H9 (cell line): ENCODE measurements at regions not wholly inside any gene's neighbourhood (a gene's known extent, or its start where the extent isn't known, plus 50 kb on each side); places are given as distances from the start of the nearest gene placed in this dataset.
"Not testable (repeated sequence)": the region's sequence is repeated elsewhere in the genome, so short reads cannot be mapped to it uniquely, and the experiment has no call there.

ENCODE experiments used
- DNase-seq: peaks from one replicate; pipeline ENCODE4 v3.0.0-alpha.2; 2017
- H2AFZ ChIP-seq: one replicate; pipeline ENCODE4 v1.6.1; 2013; ENCODE audit warnings: mild to moderate bottlenecking, low read length, control low read depth, moderate library complexity
- H2AK5ac ChIP-seq: 2 replicates; pipeline ENCODE4 v1.6.1; 2013; ENCODE audit warnings: low read length, control low read depth, mixed read lengths; ENCODE audit not compliant: insufficient read length
- H2BK120ac ChIP-seq: one replicate; pipeline ENCODE4 v1.6.1; 2013; ENCODE audit warnings: low read depth, mild to moderate bottlenecking, low read length, control low read depth, inconsistent platforms; ENCODE audit not compliant: poor library complexity, severe bottlenecking
- H2BK12ac ChIP-seq: 2 replicates; pipeline ENCODE4 v1.6.1; 2013; ENCODE audit warnings: low read length, control low read depth, mixed read lengths, low read depth; ENCODE audit not compliant: insufficient read length
- H2BK15ac ChIP-seq: 2 replicates; pipeline ENCODE4 v1.6.1; 2013; ENCODE audit warnings: low read depth, low read length, control low read depth
- H2BK20ac ChIP-seq: one replicate; pipeline ENCODE4 v1.6.1; 2013; ENCODE audit warnings: low read depth, mild to moderate bottlenecking, low read length, control low read depth, inconsistent platforms; ENCODE audit not compliant: poor library complexity, severe bottlenecking
- H2BK5ac ChIP-seq: 2 replicates; pipeline ENCODE4 v1.6.1; 2013; ENCODE audit warnings: low read length, control low read depth, mixed read lengths; ENCODE audit not compliant: insufficient read length
- H3K14ac ChIP-seq: 2 replicates; pipeline ENCODE4 v1.6.1; 2013; ENCODE audit warnings: low read length, control low read depth; ENCODE audit not compliant: insufficient read depth
- H3K18ac ChIP-seq: 2 replicates; pipeline ENCODE4 v1.6.1; 2013; ENCODE audit warnings: low read depth, mild to moderate bottlenecking, mixed read lengths, low read length, control low read depth; ENCODE audit not compliant: insufficient read length
- H3K23ac ChIP-seq: 2 replicates; pipeline ENCODE4 v1.6.1; 2013; ENCODE audit warnings: low read length, control low read depth, mixed read lengths, low read depth; ENCODE audit not compliant: insufficient read length
- H3K23me2 ChIP-seq: 2 replicates; pipeline ENCODE4 v1.6.1; 2013; ENCODE audit warnings: low read depth, mild to moderate bottlenecking, mixed read lengths, low read length, control low read depth; ENCODE audit not compliant: insufficient read length, poor library complexity, severe bottlenecking
- H3K27ac ChIP-seq: 2 replicates; pipeline ENCODE4 v1.5.1; 2013; ENCODE audit warnings: low read length, control low read depth, mixed read lengths, low read depth; ENCODE audit not compliant: insufficient read length
- H3K27me3 ChIP-seq: 2 replicates; pipeline ENCODE4 v1.6.1; 2013; ENCODE audit warnings: low read length, control low read depth, inconsistent platforms; ENCODE audit not compliant: insufficient read depth
- H3K4ac ChIP-seq: 2 replicates; pipeline ENCODE4 v1.6.1; 2013; ENCODE audit warnings: low read depth, mild to moderate bottlenecking, control low read depth, inconsistent platforms, low read length, moderate library complexity
- H3K4me1 ChIP-seq: 2 replicates; pipeline ENCODE4 v1.6.1; 2013; ENCODE audit warnings: low read length, control low read depth, inconsistent platforms; ENCODE audit not compliant: insufficient read depth
- H3K4me2 ChIP-seq: 2 replicates; pipeline ENCODE4 v1.6.1; 2013; ENCODE audit warnings: low read length, control low read depth, mixed read lengths; ENCODE audit not compliant: insufficient read length, insufficient read depth
- H3K56ac ChIP-seq: 2 replicates; pipeline ENCODE4 v1.6.1; 2013; ENCODE audit warnings: low read depth, mild to moderate bottlenecking, mixed read lengths, low read length, control low read depth; ENCODE audit not compliant: insufficient read length
- H3K79me1 ChIP-seq: 2 replicates; pipeline ENCODE4 v1.6.1; 2013; ENCODE audit warnings: low read depth, mild to moderate bottlenecking, moderate library complexity, low read length, control low read depth, inconsistent platforms; ENCODE audit not compliant: insufficient read depth, poor library complexity, severe bottlenecking
- H3K79me2 ChIP-seq: 2 replicates; pipeline ENCODE4 v1.6.1; 2013; ENCODE audit warnings: low read length, control low read depth, inconsistent platforms; ENCODE audit not compliant: insufficient read depth
- H3K9ac ChIP-seq: 2 replicates; pipeline ENCODE4 v1.6.1; 2013; ENCODE audit warnings: low read length, control low read depth, mixed read lengths; ENCODE audit not compliant: insufficient read length; ENCODE audit errors: extremely low read depth
- H3K9me3 ChIP-seq: one replicate; pipeline ENCODE4 v1.6.1; 2013; ENCODE audit warnings: low read depth, low read length, inconsistent platforms; ENCODE audit not compliant: control insufficient read depth
- H3T11ph ChIP-seq: one replicate; pipeline ENCODE4 v1.6.1; 2013; ENCODE audit warnings: mild to moderate bottlenecking, low read length, control low read depth, inconsistent platforms
- H4K20me1 ChIP-seq: one replicate; pipeline ENCODE4 v1.6.1; 2013; ENCODE audit not compliant: control insufficient read depth, insufficient read length, insufficient read depth
- H4K5ac ChIP-seq: 2 replicates; pipeline ENCODE4 v1.6.1; 2013; ENCODE audit warnings: low read depth, mild to moderate bottlenecking, mixed read lengths, low read length, control low read depth; ENCODE audit not compliant: insufficient read length
- H4K8ac ChIP-seq: replicated peaks from 2 replicates; pipeline ENCODE4 v1.6.1; 2013; ENCODE audit warnings: low read length, control low read depth, mixed read lengths, low read depth; ENCODE audit not compliant: insufficient read length
- H4K91ac ChIP-seq: 2 replicates; pipeline ENCODE4 v1.6.1; 2013; ENCODE audit warnings: low read depth, mild to moderate bottlenecking, moderate library complexity, mixed read lengths, low read length, control low read depth; ENCODE audit not compliant: insufficient read length
- H3K27ac Mint-ChIP-seq, 3 experiments: 2 replicates in 2 of 3; 3 replicates in 1 of 3; pipeline ENCODE4 v1.8.0; 2020 to 2021; ENCODE audit warnings: mixed read lengths in 3 of 3, mild to moderate bottlenecking in 1 of 3, moderate library complexity in 1 of 3
- H3K27me3 Mint-ChIP-seq: 2 replicates; pipeline ENCODE4 v1.8.0; 2021; ENCODE audit warnings: low read depth, mild to moderate bottlenecking, moderate library complexity, mixed read lengths
- H3K36me3 Mint-ChIP-seq, 3 experiments: 2 replicates in 2 of 3; 3 replicates in 1 of 3; pipeline ENCODE4 v1.8.0; 2020 to 2021; ENCODE audit warnings: low read depth in 3 of 3, mixed read lengths in 3 of 3; ENCODE audit not compliant: insufficient read depth in 1 of 3
- H3K4me1 Mint-ChIP-seq, 2 experiments: 2 replicates each; pipeline ENCODE4 v1.8.0; 2020; ENCODE audit warnings: mixed read lengths in 2 of 2
- H3K4me3 Mint-ChIP-seq, 2 experiments: 2 replicates in 1 of 2; 3 replicates in 1 of 2; pipeline ENCODE4 v1.8.0; 2020 to 2021; ENCODE audit warnings: mild to moderate bottlenecking in 2 of 2, mixed read lengths in 2 of 2, moderate library complexity in 1 of 2
- H3K9me3 Mint-ChIP-seq, 2 experiments: 2 replicates in 1 of 2; 3 replicates in 1 of 2; pipeline ENCODE4 v1.8.0; 2020; ENCODE audit warnings: mild to moderate bottlenecking in 2 of 2, mixed read lengths in 2 of 2, moderate library complexity in 1 of 2
- CTCF ChIP-seq: fragments of 200-600 bp; sonication (generic); conservative IDR thresholded peaks from 3 replicates; pipeline ENCODE4 v1.8.0; 2021; ENCODE audit warnings: antibody characterized with exemption, mild to moderate bottlenecking
- WGBS: extraction: QIAGEN DNeasy Blood & Tissue Kit; methylation state at CpG from one replicate; pipeline ENCODE4 v1.1.7; 2013; ENCODE audit warnings: missing lambda C conversion rate, low lambda C conversion rate, mixed read lengths; ENCODE audit not compliant: insufficient read length; ENCODE audit errors: extremely low coverage; 5-methylcytosine and 5-hydroxymethylcytosine counted together

- Histone ChIP-seq H3T11ph (no peak overlapping the region), H3K4ac (no peak overlapping the region), H2AFZ (no peak overlapping the region), H3K14ac (no peak overlapping the region; the same call in 1 of the 2 replicates), H3K79me1 (no peaks in the 10 kb centered on the region), H3K4me1 (no peaks in the 10 kb centered on the region), H3K27ac (no peak overlapping the region), H2BK5ac (no peak overlapping the region), H3K27me3 (no peaks in the 10 kb centered on the region), H3K79me2 (no peaks in the 10 kb centered on the region), H3K23ac (no peak overlapping the region), H3K23me2 (no peaks in the 10 kb centered on the region), H3K18ac (no peak overlapping the region), H2BK12ac (no peak overlapping the region), H2BK120ac (no peak overlapping the region), H4K5ac (no peak overlapping the region), H4K8ac (no peak overlapping the region), H3K56ac (no peak overlapping the region), H2BK20ac (no peak overlapping the region), H2BK15ac (no peak overlapping the region), H2AK5ac (no peak overlapping the region), H3K9ac (no peak overlapping the region), H3K4me2 (no peak overlapping the region), H4K20me1 (no peaks in the 10 kb centered on the region), H3K9me3 (no peaks in the 10 kb centered on the region), H4K91ac (no peak overlapping the region)
- Mint-ChIP-seq H3K27me3 (no peaks in the 10 kb centered on the region), H3K36me3 (peaks cover 0 to 11% (median 0%) of the 10 kb centered on the region in 3 experiments; a peak in 3 of 7 replicates), H3K27ac (no peak overlapping the region), H3K9me3 (no peaks in the 10 kb centered on the region; a peak in 2 of 5 replicates), H3K4me1 (peaks cover 8 to 12% of the 10 kb centered on the region in 2 experiments; a peak in 3 of 4 replicates), H3K4me3 (no peak overlapping the region)
- DNase-seq, result no peak
- TF ChIP-seq CTCF, result no peak
- WGBS, result no CpG with 5 or more reads among the region's 2 CpGs
These were observed 767.0 kb upstream of the POU3F2 start for GRCh38 chr6:98067375-98067774.

GRCh38 chr6:98088537-98088936, 745.8 kb upstream of the POU3F2 start:
- not testable (repeated sequence) for H3K23me2 ChIP-seq, H3K27ac ChIP-seq, H4K5ac ChIP-seq, H2BK15ac ChIP-seq, H2AK5ac ChIP-seq, H4K20me1 ChIP-seq, H3K4me1 Mint-ChIP-seq, H2BK12ac ChIP-seq, H3K4ac ChIP-seq, H3K56ac ChIP-seq, DNase-seq, H3K14ac ChIP-seq, H3K23ac ChIP-seq, H2BK20ac ChIP-seq, H2BK5ac ChIP-seq, H3K9me3 ChIP-seq, H3K4me1 ChIP-seq, H2AFZ ChIP-seq, H3K79me1 ChIP-seq, H3K27me3 ChIP-seq, H3K4me2 ChIP-seq, H3K79me2 ChIP-seq, H3K4me3 Mint-ChIP-seq, H3K27me3 Mint-ChIP-seq, H3K18ac ChIP-seq, H3K9ac ChIP-seq, H2BK120ac ChIP-seq, H3K27ac Mint-ChIP-seq, H4K91ac ChIP-seq, H3T11ph ChIP-seq, H4K8ac ChIP-seq
- Mint-ChIP-seq H3K9me3 (peaks cover 18 to 25% of the 10 kb centered on the region in 2 experiments), H3K36me3 (peaks cover 14 to 33% (median 26%) of the 10 kb centered on the region in 3 experiments)
- WGBS, result no CpG with 5 or more reads among the region's 8 CpGs
